ENCODE measurements at regions not wholly inside any gene's neighbourhood (a gene's known extent, or its start where the extent isn't known, plus 50 kb on each side); places are given as distances from the start of the nearest gene placed in this dataset.

DNA sequence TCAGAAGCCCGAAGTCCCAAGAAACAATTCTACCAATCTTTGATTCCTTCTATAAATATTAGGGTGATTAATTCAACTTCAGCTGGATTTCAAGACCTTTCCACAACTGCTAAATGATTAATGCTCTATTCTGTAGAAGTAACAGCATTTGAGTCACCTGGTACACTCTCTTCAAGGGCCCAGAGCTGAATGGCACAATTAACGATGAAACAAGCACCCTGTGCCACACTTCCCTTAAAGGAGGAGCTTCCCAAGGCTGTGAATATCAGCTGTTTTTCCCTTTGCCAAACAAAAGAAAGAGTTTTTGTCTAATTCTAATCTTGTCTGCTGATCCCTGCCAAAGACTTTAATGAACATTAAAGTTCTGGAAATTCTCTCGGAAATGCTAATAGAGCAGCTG, 56.0 kb downstream of the BOD1L2 start:
- TF ChIP-seq, protein P1, sequence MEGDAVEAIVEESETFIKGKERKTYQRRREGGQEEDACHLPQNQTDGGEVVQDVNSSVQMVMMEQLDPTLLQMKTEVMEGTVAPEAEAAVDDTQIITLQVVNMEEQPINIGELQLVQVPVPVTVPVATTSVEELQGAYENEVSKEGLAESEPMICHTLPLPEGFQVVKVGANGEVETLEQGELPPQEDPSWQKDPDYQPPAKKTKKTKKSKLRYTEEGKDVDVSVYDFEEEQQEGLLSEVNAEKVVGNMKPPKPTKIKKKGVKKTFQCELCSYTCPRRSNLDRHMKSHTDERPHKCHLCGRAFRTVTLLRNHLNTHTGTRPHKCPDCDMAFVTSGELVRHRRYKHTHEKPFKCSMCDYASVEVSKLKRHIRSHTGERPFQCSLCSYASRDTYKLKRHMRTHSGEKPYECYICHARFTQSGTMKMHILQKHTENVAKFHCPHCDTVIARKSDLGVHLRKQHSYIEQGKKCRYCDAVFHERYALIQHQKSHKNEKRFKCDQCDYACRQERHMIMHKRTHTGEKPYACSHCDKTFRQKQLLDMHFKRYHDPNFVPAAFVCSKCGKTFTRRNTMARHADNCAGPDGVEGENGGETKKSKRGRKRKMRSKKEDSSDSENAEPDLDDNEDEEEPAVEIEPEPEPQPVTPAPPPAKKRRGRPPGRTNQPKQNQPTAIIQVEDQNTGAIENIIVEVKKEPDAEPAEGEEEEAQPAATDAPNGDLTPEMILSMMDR (IDR thresholded peaks at IDR 0.05; ENCODE audit: unreplicated experiment), result no peak
- no peak for DNase-seq (ENCODE audit: low spot score, unreplicated experiment)
- Mint-ChIP-seq H3K36me3 (ENCODE audit: insufficient read depth) (no peaks in the 10 kb centered on the region), H3K27ac (no peak overlapping the region), H3K4me3 (ENCODE audit: low read depth) (no peak overlapping the region), H3K9me3 (ENCODE audit: low read depth) (peaks cover 3% of the 10 kb centered on the region), H3K27me3 (no peaks in the 10 kb centered on the region), H3K4me1 (ENCODE audit: low read depth) (peaks cover 12% of the 10 kb centered on the region)

DNA sequence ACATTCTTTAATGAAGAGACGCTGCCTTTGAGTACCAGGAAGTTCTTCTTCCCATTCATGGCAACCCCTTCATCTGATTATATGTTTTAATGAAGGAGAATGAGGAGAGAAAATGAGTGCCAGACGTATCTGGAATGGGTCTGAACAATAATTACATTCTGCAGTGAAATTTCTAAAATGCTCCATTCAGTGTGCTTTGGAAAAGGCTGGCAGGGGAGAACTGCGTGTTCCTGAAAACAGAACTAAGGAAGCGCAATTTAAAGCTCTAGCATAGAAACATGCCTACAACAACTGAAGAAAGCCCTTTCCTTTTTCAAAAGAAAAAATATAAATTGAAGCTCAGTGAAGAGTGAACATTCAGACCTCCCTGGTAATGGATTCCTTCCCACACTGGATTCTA, 58.8 kb downstream of the BOD1L2 start:
- no peak overlapping the region for H3K27ac Mint-ChIP-seq
- peaks cover 3% of the 10 kb centered on the region for H3K9me3 Mint-ChIP-seq (ENCODE audit: low read depth)
- H3K4me1 Mint-ChIP-seq (ENCODE audit: low read depth), result peaks cover 22% of the 10 kb centered on the region
- TF ChIP-seq, protein P1 (IDR thresholded peaks at IDR 0.05; ENCODE audit: unreplicated experiment), result no peak
- peaks cover 8% of the 10 kb centered on the region for H3K27me3 Mint-ChIP-seq
- no peaks in the 10 kb centered on the region for H3K36me3 Mint-ChIP-seq (ENCODE audit: insufficient read depth)
- no peak for DNase-seq (ENCODE audit: low spot score, unreplicated experiment)
- no peak overlapping the region for H3K4me3 Mint-ChIP-seq (ENCODE audit: low read depth)

DNA sequence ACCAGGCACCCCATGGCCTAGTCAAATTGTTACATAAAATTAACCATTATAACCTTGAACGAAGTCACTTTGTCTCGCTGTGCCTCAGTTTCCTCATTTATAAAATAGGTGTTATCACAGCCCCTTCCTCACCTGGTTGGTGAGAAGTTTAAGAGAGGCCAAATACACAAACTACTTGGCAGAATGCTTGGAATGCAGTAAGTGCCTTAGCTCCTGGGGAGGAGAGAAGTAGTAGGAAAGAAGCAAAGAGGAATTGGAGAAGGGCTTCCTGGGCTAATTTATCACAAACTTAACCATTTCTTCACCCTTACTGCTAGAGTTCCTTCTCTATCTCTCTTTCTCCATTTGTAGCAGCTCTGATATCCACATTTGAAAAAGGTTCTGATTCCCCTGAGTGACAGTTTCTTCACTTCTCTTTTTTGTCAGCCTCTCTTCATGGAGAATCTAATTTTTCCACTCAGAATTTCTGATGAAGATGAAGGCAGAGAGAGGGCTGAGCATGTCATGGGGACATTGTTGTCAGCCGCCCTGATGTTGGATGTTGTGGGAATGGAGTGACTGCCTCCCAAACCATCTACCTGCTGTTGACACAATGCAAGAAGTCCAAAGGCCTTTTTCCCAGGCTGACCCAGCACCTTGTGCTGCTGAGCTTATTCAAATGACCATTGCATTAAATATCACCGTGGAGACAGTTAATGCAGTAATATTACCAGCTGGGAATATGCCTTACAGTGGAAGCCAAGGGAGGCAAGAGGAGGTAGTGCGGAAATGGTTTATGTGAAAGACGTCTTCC, 60.4 kb downstream of the BOD1L2 start:
- no peak overlapping the region for H3K27ac Mint-ChIP-seq
- H3K27me3 Mint-ChIP-seq, result peaks cover 14% of the 10 kb centered on the region
- H3K4me1 Mint-ChIP-seq (ENCODE audit: low read depth), result peaks cover 22% of the 10 kb centered on the region
- no peaks in the 10 kb centered on the region for H3K36me3 Mint-ChIP-seq (ENCODE audit: insufficient read depth)
- no peak overlapping the region for H3K4me3 Mint-ChIP-seq (ENCODE audit: low read depth)
- H3K9me3 Mint-ChIP-seq (ENCODE audit: low read depth), result peaks cover 3% of the 10 kb centered on the region
- DNase-seq (ENCODE audit: low spot score, unreplicated experiment), result no peak
- TF ChIP-seq, protein P1 (IDR thresholded peaks at IDR 0.05; ENCODE audit: unreplicated experiment), result no peak

DNA sequence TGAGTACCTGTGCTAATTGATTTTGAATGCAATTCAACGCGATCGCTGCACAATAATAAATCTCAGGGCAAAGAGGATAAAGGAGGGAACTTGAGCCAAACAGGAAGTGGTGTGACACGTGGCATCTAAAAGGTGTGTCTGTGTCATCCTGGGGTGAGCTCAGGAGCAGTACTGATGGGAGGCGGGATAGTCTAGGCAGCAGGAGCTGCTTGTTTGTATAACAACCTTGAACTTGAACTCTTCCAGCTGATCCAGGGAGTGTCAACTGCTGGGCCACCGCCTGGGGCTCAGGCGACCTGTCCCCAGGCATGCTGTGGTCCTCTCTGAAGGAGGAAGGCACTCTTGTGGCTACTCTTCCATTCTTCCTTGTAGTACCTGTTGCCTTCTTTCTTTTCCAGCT, 61.2 kb downstream of the BOD1L2 start:
- Mint-ChIP-seq H3K9me3 (ENCODE audit: low read depth) (peaks cover 3% of the 10 kb centered on the region), H3K4me1 (ENCODE audit: low read depth) (peaks cover 22% of the 10 kb centered on the region), H3K36me3 (ENCODE audit: insufficient read depth) (no peaks in the 10 kb centered on the region), H3K4me3 (ENCODE audit: low read depth) (no peak overlapping the region), H3K27me3 (peaks cover 14% of the 10 kb centered on the region), H3K27ac (peak overlapping the region; percentile 7)
- TF ChIP-seq, protein P1 (IDR thresholded peaks at IDR 0.05; ENCODE audit: unreplicated experiment), result no peak
- DNase-seq (ENCODE audit: low spot score, unreplicated experiment), result no peak

DNA sequence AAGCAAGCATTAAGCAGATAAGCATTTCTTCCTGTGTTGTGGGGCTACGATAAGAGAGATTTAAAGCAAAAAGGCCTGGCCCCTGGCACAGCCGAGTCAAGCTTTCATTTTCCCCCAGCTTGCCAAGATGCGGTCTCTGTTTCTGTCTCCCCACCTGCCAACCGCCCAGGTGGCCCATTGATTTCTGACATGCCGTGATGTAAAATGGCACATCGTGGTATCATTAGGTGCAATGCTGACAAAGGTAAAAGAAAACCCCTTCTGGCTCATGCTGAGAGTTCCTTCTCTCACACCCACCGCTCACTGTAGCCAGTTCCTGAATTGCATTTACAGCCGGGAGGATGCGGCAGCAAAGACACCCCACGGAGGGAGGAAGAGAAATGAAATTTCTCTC, 62.8 kb downstream of the BOD1L2 start:
- H3K36me3 Mint-ChIP-seq (ENCODE audit: insufficient read depth), result no peaks in the 10 kb centered on the region
- no peak overlapping the region for H3K27ac Mint-ChIP-seq
- TF ChIP-seq, protein P1 (IDR thresholded peaks at IDR 0.05; ENCODE audit: unreplicated experiment), result no peak
- H3K27me3 Mint-ChIP-seq, result peaks cover 14% of the 10 kb centered on the region
- peaks cover 3% of the 10 kb centered on the region for H3K9me3 Mint-ChIP-seq (ENCODE audit: low read depth)
- no peak overlapping the region for H3K4me3 Mint-ChIP-seq (ENCODE audit: low read depth)
- no peak for DNase-seq (ENCODE audit: low spot score, unreplicated experiment)
- H3K4me1 Mint-ChIP-seq (ENCODE audit: low read depth), result peaks cover 22% of the 10 kb centered on the region
